NCI-H2081 (cell line): ENCODE measurements at regions not wholly inside any gene's neighbourhood (a gene's known extent, or its start where the extent isn't known, plus 50 kb on each side); places are given as distances from the start of the nearest gene placed in this dataset.

Experiments
- DNase-seq, 2 experiments: peaks; one replicate each; lab custom pipeline; 2025; lab: John Stamatoyannopoulos, UW

GRCh38 chr3:148083526-148084182 lies 614.0 kb upstream of the AGTR1 start:
- peak; percentile 17 to 61 for DNase-seq

- DNase-seq: no peak
These were observed 612.8 kb upstream of the AGTR1 start for GRCh38 chr3:148084931-148085330.

- DNase-seq: no peak
These were observed 609.9 kb upstream of the AGTR1 start for GRCh38 chr3:148087601-148088371.

- DNase-seq: no peak
These were observed 608.5 kb upstream of the AGTR1 start for GRCh38 chr3:148089171-148089570.

- no peak for DNase-seq
These were observed 607.5 kb upstream of the AGTR1 start for GRCh38 chr3:148090156-148090555.

- DNase-seq: no peak
These were observed 604.9 kb upstream of the AGTR1 start for GRCh38 chr3:148092624-148093347.

GRCh38 chr3:148093753-148094152 lies 604.0 kb upstream of the AGTR1 start:
- no peak for DNase-seq

GRCh38 chr3:148095962-148096361 lies 601.7 kb upstream of the AGTR1 start:
- DNase-seq: no peak

GRCh38 chr3:148100476-148100875 lies 597.2 kb upstream of the AGTR1 start:
- DNase-seq: no peak

- no peak for DNase-seq
These were observed 596.6 kb upstream of the AGTR1 start for GRCh38 chr3:148101061-148101460.

GRCh38 chr3:148102156-148102555 lies 595.5 kb upstream of the AGTR1 start:
- DNase-seq: no peak

- no peak for DNase-seq
These were observed 591.6 kb upstream of the AGTR1 start for GRCh38 chr3:148106062-148106461.

- no peak for DNase-seq
These were observed 570.7 kb upstream of the AGTR1 start for GRCh38 chr3:148126956-148127355.

GRCh38 chr3:148128136-148128535 lies 569.6 kb upstream of the AGTR1 start:
- no peak for DNase-seq

GRCh38 chr3:148131990-148132638 lies 565.6 kb upstream of the AGTR1 start:
- no peak for DNase-seq

- DNase-seq: no peak
These were observed 560.9 kb upstream of the AGTR1 start for GRCh38 chr3:148136816-148137215.

- peak in 1 of 2 experiments; percentile 10 for DNase-seq
These were observed 551.5 kb upstream of the AGTR1 start for GRCh38 chr3:148146241-148146640.

- DNase-seq: no peak
These were observed 550.5 kb upstream of the AGTR1 start for GRCh38 chr3:148146947-148147826.

- DNase-seq: no peak
These were observed 549.8 kb upstream of the AGTR1 start for GRCh38 chr3:148147903-148148302.

GRCh38 chr3:148149556-148149955 lies 548.1 kb upstream of the AGTR1 start:
- no peak for DNase-seq

- DNase-seq: no peak
These were observed 547.6 kb upstream of the AGTR1 start for GRCh38 chr3:148150141-148150540.
